OCI-M2 (cell line): ENCODE measurements at regions not wholly inside any gene's neighbourhood (a gene's known extent, or its start where the extent isn't known, plus 50 kb on each side); places are given as distances from the start of the nearest gene placed in this dataset.
"Not testable (repeated sequence)": the region's sequence is repeated elsewhere in the genome, so short reads cannot be mapped to it uniquely, and the experiment has no call there.

Experiments
- DNase-seq: peaks from one replicate; lab custom pipeline; 2025; ENCODE audit not compliant: unreplicated experiment; lab: John Stamatoyannopoulos, UW

DNA sequence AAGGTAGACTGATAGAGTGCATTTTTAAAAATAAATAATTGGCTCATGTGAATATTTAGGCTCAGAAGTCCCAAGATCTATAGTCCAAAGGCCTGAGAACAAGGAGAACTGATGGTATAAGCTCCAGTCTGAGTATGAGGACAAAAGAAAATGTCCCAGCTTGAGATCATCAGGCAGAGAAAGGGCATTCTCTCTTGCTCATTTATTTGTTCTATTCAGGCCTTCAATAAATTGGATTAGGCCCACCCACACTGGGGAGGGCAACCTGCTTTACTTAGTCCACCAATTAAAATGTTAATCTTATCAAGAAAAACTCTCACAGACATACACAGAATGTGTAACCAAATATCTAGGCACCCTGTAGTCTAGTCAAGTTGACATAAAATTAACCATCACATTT is 644.4 kb upstream of the MDGA2 start:
- DNase-seq: no peak

GRCh38 chr14:48304729-48305128 is 629.3 kb upstream of the MDGA2 start:
- DNase-seq: no peak

- DNase-seq: no peak
These were observed 614.3 kb upstream of the MDGA2 start for GRCh38 chr14:48289701-48290100.

DNA sequence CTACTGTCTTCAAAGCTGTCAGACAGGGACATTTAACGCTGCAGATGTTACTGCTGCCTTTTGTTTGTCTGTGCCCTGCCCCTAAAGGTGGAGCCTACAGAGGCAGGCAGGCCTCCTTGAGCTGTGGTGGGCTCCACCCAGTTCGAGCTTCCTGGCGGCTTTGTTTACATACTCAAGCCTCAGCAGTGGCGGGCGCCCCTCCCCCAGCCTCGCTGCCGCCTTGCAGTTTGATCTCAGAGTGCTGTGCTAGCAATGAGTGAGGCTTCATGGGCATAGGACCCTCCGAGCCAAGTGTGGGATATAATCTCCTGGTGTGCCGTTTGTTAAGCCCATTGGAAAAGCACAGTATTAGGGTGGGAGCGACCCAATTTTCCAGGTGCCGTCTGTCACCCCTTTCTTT is 609.8 kb upstream of the MDGA2 start:
- DNase-seq: not testable (repeated sequence)

DNA sequence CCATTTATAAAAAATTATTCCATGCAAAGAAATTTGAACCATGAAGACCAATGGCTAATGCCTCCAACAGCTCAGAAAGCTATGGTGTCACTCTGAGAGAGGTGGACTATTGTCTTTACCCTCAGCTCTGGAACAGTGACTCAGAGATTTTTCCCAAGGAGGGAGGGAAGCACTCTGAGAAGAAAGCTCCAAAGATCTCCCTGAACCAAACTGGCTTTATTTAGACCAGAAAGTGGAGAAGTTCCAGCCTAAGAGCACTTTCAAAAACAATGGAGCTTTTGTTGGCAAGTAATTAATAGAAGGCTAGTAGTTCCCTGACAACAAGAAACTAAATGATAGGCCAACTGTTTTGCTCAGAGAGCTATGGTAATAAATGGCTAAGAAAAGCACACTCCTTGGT is 599.9 kb upstream of the MDGA2 start:
- DNase-seq: no peak

- DNase-seq: no peak
These were observed 599.4 kb upstream of the MDGA2 start for GRCh38 chr14:48274826-48275225.

DNA sequence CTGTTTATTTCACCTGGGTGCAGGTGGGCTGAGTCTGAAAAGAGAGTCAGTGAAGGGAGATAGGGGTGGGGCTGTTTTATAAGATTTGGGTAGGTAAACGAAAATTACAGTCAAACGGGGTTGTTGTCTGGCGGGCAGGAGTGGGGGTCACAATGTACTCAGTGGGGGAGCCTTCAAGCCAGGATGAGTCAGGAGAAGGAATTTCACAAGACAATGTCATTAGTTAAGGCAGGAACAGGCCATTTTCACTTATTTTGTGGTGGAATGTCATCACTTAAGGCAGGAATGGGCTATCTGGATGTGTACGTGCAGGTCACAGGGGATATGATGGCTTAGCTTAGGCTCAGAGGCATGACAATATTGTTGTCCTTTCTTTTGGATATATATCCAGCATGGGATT is 592.5 kb upstream of the MDGA2 start:
- not testable (repeated sequence) for DNase-seq

GRCh38 chr14:48266201-48266600 is 590.8 kb upstream of the MDGA2 start:
- not testable (repeated sequence) for DNase-seq

DNA sequence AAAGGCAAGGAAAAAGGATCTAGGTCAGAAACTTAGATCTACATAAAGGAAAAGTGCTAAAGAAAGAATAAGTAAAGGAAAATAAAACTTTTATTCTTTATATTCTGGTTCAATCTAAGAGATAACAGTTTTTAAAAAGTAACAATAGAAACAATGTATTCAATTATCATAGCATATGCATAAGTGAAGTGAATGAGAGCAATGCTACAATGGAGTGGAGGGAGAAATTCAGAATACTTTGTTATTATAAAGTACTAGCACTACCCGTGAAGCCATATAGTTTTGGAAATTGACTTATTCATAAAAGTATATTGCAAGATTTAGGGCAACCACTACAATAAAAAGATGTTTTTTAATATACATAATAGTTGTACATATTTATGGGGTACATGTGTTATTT is 586.0 kb upstream of the MDGA2 start:
- DNase-seq: no peak

DNA sequence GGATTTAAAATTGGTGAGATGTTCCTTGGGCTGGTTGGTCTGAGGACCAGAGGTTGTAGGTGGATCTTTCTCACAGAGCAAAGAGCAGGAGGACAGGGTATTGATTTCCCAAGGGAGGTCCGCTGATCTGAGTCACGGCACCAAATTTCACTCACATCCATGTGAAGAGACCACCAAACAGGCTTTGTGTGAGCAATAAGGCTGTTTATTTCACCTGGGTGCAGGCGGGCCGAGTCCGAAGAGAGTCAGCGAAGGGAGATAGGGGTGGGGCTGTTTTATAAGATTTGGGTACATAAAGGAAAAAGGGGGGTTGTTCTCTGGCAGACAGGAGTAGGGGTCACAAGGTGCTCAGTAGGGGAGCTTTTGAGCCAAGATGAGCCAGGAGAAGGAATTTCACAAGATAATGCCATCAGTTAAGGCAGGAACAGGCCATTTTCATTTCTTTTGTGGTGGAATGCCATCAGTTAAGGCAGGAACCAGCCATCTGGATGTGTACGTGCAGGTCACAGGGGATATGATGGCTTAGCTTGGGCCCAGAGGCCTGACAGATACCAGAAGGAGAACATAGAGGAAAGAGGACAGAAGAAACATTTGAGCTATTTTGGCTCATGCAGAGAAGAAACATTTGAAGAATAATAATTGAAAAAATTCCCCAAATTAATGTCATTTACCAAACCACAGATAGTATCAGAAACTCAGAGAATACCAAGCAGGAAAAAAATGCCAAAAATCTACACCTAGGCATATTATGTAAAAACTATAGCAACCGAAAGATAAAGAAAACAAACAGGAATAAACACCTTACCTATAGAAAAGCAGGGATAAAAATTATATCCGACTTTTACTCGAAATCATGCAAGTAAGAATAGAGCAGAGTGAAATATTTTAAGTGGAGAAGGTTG is 585.2 kb upstream of the MDGA2 start:
- not testable (repeated sequence) for DNase-seq

DNA sequence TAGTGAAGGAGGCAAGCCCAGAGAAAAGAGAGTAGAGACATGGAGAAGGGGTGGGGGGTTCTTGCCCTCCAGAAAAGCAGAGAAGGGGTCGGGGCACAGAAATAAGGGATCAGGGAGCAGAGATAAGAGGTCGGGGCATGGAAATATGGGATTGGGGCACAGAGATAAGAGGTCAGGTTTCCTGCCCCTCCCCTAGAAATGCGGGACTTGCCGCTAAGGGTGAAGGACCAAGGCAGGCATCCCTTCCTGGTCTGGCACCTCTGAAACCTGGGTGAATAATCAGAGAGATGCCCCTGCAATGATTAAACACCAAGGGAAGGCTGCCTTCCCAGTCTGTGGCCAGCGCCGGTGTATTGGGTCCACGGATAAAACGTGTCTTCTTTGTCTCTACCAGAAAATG is 584.5 kb upstream of the MDGA2 start:
- not testable (repeated sequence) for DNase-seq

- DNase-seq: not testable (repeated sequence)
These were observed 583.8 kb upstream of the MDGA2 start for GRCh38 chr14:48259232-48259631.

- not testable (repeated sequence) for DNase-seq
These were observed 583.3 kb upstream of the MDGA2 start for GRCh38 chr14:48258703-48259102.

GRCh38 chr14:48253020-48253419 is 577.6 kb upstream of the MDGA2 start:
- DNase-seq: no peak

- DNase-seq: no peak
These were observed 575.9 kb upstream of the MDGA2 start for GRCh38 chr14:48251290-48251689.

DNA sequence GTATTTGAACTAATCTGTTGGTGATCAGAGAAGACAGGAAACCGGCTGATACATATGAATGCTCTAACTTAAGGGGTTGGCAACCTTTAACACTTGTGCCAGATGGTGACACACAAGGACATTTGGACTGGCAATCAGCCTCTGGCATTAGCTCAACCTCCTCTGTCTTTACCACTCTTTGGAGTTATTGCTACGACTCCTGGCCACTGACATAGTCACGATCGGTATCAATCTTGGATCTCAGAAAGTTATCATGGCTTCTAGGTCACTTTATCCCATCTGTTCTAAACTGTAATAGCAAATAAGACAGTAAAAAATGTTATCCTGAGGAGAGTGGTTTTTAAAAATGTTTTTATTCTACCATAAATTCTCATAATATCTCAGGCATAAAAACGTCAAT is 575.2 kb upstream of the MDGA2 start:
- no peak for DNase-seq

- DNase-seq: no peak
These were observed 572.6 kb upstream of the MDGA2 start for GRCh38 chr14:48247977-48248376.

GRCh38 chr14:48243900-48244299 is 568.5 kb upstream of the MDGA2 start:
- DNase-seq: no peak

GRCh38 chr14:48229091-48229490 is 553.7 kb upstream of the MDGA2 start:
- DNase-seq: no peak

DNA sequence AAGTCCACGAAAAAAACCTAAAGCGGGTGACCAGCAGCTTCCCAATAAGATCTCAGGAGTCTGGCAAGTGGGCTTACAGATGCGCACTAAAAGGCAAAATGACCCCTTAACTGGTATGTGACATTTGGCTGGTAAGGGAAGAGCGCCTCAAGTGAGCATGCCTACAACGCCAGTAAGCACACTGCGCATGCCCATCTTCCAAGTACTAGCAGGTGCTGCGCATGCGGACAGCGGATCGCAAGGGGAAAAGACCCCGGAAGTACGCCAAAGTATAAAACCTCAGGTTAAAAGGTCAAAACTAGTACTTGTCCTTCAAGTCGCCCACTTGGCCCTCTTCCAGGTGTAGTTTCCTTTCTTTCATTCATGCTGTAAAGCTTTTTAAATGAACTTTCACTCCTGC is 518.5 kb upstream of the MDGA2 start:
- DNase-seq: no peak

- DNase-seq: not testable (repeated sequence)
These were observed 474.2 kb upstream of the MDGA2 start for GRCh38 chr14:48149624-48150023.

- no peak for DNase-seq
These were observed 465.4 kb upstream of the MDGA2 start for GRCh38 chr14:48140804-48141203.

DNA sequence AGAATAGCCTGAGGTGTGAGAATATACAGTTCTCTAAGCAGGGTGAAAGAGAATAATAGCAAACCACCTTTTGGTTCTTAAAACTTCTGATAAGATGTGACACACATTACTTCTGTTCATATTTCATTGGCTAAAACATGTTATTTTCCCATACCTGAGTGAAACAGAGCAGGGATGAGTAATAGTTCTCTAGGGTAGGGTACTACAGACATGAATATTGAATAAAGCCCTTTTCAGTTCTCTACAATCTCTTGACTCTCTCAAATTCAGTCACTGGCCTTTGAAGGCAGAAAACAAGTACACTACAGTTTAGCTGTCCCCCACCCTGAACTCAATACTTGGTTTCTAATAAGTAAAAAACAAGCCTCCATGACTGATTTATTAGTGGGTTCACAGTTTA is 454.1 kb upstream of the MDGA2 start:
- no peak for DNase-seq
